SKM-1 treated with dmso at 0.1 percent for 144 hours (cell line): ENCODE measurements at regions not wholly inside any gene's neighbourhood (a gene's known extent, or its start where the extent isn't known, plus 50 kb on each side); places are given as distances from the start of the nearest gene placed in this dataset.
"Not testable (repeated sequence)": the region's sequence is repeated elsewhere in the genome, so short reads cannot be mapped to it uniquely, and the experiment has no call there.

Experiments
- DNase-seq: peaks from one replicate; lab custom pipeline; 2025; ENCODE audit not compliant: unreplicated experiment; lab: John Stamatoyannopoulos, UW

DNA sequence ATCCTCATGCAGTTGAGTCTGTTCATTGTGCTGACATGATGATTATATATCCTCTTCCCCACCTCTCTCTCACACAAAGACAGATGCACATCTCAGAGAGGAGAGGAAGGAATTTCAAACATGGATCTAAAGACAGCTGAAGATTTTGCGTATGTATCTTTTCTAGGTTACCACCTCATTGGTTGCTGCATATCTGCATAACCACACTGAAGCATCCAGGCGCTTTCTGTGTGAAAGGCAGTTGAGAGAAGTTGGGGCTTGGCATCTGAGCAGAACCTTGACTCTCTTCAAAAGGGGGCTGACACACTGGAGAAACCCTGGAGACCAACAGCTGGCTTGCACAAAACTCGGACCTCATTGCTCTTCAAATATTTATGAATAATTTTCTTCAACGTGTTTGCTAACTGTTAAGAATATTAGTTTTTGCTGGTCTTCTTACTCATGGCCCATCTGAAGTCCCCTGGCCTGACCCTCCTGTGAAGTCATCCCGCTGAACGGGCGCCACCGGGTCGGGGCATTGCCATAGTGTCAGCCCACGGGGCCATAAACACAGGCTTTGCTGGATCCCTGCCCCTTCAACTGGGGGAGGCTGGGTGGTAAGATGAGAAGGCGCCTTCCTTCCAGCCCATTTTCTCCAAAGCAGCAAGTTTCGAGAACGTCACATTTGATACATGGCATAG lies 593.2 kb upstream of the CLINT1 start:
- DNase-seq, result no peak

DNA sequence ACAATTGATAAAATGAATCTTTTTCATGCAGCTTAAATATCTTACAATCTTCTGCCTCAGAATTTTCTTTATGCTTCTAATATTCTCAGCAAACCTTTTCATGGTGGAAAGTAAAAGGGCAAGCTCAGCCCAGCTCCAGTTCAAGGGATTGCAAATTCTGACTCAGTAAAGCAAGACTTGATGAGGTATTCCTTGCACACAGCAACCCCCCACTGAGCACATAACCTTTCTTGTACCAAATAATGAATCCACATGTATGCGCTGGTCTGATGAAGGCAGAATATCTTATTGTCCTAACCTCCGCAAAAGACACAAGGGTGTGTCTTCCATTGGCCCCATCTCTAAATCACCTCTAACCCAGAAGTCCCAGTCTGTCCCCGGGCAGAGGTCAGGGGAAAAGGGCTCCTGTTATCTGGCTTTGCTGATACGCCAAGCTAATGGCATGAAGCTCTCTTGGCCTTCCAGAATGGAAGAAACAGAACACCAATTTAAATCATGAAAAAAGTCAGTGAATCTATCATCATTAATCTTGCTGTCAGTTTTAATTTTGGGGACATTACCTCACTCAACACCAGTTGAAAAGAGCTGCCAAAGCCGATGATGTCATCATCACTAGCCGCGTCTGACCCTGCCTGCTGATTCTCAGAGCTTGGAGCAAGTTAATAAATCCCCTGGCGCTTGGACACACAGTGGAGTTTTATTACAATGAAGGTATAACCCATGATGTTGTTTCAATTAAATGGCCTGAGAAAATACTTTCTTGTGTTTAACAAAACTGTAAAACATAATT lies 592.5 kb upstream of the CLINT1 start:
- no peak for DNase-seq

DNA sequence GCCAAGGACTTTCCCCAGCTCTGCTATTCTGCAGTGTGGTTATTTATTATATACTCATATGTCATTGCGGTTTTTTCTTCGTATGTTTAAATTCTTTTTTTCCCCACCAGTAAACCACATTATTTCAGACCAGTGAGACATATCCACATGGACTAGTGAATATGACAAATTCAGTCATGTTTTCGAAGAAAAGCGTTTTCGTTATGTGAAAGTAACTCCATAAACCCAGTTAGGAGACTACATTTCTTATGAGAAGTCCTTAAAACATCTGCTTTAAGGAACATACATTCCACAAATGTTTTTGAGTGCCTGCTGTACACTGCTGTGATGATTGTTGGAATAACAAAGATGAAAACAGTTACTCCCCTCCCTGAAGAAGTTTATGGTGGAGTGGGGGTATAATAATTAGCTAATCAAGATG lies 591.8 kb upstream of the CLINT1 start:
- DNase-seq, result no peak

DNA sequence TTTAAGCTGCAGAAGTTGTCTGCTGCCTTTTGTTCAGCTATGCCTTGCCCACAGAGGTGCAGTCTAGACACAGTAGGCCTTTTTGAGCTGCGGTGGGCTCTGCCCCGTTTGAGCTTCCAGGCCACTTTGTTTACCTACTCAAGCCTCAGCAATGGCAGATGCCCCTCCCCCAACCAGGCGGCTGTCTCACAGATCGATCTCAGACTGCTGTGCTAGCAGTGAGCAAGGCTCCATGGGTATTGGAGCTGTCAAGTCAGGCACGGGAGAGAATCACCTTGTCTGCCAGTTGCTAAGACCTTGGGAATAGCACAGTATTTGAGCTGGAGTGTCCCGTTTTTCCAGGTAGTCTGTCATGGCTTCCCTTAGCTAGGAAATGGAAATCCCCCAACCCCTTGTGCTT lies 587.8 kb upstream of the CLINT1 start:
- not testable (repeated sequence) for DNase-seq

DNA sequence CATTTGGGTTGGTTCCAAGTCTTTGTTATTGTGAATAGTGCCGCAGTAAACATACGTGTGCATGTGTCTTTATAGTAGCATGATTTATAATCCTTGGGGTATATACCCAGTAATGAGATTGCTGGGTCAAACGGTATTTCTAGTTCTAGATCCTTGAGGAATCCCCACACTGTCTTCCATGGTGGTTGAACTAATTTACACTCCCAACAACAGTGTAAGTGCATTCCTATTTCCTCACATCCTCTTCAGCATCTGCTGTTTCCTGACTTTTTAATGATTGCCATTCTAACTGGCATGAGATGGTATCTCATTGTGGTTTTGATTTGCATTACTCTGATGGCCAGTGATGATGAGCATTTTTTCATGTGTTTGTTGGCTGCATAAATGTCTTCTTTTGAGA lies 580.3 kb upstream of the CLINT1 start:
- not testable (repeated sequence) for DNase-seq

DNA sequence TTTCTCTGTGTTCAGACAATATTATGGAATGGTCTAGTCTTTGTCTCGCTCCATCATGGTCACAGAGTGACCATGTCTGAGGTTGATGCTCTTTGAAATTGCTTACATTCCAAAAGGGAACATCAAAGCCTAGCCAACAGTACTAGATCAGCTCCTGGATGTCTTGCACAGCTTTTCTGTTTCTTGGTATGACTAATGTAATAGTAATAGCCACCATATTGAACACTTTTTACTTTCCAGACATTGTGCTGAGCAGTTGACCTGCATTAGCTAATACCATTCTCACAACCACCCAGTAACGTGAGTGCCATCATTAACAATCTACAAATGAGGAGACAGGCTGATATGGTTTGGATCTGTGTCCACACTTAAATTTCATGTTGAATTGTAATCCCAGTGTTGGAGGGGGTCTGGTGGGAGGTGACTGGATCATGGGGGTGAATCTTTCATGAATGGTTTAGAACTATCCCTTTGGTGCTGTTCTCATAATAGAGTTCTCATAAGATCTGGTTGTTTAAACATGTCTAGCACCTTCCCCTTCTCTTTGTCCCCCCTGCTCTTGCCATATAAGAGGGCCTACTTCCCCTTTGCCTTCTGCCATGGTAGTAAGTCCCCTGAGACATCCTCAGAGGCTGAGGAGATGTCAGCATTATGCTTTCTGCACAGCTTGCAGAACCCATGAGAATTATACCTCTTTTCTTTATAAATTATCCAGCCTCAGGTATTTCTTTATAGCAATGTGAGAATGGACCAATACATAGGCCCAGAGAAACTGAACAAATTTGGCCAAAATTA lies 577.5 kb upstream of the CLINT1 start:
- peak; percentile 33 for DNase-seq

DNA sequence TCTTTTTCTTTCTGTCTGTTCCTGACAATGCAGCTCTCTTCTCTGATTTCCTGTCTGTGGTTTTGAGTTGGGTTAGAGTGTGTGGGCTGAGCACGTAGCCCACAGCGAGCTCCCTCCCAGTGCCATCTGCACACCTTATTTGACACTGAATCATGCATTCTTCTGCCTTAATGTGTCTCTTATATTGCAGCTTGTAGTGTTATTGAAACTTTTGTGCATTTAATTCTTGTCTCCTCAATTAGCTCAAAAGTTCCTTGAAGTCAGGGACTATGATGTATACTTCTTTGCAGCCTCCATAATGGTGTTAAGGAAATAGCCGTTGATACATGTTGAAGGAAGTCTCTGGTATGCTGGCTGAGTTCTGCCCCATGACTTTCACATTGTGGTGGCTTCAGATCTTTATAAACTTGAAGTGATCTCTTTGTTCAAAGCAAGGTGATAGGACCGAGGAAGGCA lies 576.2 kb upstream of the CLINT1 start:
- DNase-seq, result peak; percentile 14

DNA sequence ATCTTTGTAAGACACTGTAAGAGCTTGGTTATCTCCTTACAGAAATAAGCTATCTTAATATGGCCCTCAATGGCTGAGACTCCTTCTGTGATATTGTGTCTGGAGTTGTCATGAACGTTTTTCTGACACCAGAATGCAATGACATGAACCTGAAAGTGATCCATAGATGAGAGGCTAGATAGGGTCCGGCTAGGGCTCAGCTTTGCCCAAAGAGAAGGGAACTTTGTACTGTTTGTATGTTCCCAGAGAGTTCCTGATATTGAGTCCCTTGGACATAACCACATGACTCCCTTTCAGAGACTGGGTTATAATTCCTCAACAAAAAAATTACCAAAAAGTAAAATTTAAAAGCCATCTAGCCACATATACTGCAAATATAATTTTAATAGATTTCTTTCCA lies 575.8 kb upstream of the CLINT1 start:
- DNase-seq, result no peak

DNA sequence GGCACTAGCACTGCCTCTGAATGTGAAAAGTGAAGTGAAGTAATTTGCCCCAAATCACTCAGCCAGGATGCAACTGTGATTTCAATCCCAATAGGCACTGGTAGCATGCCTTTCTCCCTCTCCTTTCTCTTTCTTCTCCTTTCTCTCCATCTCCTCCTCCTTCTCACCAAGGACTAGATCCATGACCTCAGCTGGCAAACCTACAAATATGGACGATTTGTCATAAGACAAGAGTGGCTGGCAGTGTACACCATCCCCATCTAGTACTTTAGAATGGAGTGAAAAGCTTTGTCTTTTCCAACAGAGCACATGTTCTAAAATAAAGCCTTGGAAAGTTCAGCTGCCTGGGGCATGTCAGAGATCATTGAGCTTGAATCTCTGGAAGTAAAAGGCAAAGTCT lies 574.7 kb upstream of the CLINT1 start:
- no peak for DNase-seq

DNA sequence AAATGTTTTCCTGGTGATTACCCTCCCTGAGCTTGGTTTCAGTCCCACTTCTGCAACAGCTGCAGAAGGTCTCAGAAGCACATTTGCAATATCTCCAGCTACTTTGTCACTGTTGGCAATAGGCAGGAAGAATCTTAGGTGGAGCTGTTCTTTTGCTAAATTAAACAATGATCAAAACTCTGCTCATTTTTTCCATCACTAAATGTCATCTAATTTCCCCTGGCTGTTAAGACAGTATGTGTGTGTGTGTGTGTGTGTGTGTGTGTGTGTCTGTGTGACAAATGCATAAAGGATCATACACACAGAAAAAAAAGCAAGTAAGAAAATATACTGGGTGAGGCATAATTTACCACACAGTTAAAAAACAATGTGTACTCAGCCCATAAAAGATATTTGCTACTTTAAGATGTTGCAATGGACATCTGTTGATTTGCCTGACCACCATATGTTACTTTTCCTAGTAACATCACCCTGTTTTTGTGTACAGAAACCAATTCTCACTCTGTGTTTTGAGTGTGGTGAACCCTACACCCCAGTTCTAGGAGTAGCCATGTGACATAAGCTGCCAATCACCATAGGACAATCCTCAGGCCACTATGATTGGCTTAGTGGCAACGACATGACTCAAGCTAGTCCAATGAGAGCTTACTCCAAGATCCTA lies 572.6 kb upstream of the CLINT1 start:
- no peak for DNase-seq

DNA sequence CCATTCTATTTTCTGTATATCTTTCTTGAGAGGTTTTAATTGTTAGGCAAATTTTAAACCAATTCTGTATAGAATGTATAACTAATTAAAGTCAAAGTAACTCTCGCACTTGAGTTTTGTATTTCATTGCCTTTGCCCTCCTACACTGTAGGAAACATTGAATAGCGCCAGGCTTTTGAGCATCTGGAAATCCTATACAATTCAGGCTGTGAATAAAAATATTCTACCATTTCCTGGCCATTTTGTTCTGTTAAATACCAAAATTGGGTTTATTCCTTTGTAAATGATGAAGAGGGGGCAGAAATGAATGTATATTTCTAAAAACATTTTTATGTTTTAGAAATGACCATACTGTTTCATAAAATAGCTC lies 571.8 kb upstream of the CLINT1 start:
- no peak for DNase-seq

DNA sequence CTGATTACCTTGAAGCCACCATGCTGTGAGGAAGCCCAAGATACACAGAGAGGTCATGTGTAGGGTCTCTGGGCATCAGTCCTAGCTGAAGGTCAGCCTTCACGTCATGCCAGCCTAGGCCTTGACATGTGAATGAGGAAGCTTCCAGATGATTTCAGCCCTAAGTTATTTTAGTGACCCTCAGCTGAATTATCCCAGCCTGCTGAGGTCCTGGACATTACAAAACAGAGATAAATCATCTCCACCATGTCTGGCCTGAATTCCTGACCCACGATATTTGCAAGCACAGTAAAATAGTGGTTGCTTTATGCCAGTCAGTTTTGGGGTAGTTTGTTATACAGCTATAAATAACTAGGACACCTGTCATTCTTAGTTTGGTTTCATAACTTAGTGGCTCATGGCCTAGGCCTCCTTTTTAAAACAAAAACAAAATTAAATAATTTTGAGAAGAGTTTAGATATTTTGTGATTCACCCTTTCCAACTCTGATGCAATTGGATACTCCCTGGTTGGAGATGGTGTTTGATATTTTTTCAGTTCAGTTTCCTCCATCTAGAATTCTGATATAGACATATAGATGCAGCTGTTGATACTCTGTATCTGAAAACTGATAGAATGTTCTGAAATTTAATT lies 571.3 kb upstream of the CLINT1 start:
- no peak for DNase-seq

DNA sequence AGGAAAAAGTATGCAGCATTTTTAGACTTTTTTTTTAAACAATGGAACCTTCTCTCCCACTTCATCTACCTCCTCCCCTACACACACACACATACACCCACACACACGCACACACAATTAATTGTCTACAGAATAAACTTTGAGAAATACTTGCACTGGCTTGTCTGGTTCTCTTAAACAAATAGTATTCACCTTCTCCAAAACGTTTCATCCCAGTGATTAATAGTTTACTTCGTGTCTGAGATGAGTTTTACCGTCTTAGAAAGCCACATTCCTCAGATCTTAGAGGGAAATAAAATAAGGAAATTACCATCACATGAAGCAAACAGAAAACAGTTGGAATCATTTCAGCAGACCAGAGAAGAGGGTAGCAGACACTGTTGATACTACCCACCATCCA lies 570.6 kb upstream of the CLINT1 start:
- no peak for DNase-seq

DNA sequence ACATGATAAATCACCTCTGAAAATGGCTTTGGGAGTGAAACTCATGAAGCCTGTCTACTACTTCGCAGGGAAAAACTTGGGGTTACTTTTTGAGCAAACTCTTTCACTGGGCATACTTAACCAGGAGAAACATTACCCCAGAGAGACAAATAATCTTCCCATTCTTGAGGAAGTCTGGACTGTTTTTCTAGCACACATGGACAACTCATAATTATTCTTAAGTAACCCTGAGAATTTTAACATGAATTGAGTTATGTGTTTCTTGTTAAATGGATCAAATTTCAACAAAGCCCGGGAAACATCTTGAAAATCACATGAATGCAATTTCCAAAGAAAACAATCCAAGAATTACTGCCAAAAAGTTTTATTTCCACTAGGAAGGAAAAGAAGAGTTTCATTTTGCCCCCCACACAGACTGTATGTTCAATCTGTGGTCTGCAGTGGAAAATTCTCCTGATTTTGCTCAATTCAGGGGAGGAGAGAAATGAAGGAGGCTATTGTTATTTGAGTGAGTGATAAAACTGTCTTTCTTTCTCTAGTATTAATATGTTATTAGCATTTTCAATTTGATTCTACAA lies 564.8 kb upstream of the CLINT1 start:
- no peak for DNase-seq

DNA sequence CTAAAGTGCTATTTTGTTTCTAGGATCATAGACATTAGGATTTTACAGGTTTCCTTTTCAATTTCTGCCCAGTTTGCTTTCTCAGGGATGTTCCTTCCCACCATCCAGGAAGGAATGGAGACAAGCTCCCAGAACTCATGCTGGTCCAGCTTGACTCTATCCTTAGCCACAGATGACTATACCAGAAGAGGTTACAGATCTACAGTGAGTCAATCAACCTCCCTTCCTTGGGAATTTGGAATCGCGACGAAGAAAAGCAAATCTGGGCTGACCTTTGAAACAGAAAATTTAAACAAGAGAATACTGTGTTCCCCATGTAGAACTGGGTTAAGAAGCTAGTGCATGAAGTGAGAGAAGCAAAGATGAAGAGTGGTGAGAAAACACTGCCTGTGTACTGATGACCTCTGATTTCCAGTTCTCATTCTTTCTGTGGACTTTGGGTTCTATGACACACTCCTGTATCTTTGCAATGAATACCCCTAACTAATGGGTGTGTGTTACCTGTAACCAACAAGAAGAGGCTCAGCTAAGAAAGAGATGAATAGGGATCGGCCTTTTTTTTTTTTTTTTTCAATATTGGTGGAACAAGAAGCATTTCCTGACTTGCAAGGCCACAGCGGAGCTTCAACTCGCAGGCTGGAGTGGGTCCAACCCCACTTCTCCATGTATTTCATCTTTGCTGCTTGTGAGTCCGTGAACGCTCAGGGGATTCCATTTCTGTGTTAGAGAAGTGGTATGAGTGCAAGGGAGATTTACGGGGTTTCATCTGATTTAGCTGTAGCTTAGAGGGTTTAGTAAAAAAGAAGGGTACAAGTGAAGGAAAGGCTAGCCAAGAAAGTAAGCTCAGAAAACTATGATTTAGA lies 563.9 kb upstream of the CLINT1 start:
- DNase-seq, result no peak

DNA sequence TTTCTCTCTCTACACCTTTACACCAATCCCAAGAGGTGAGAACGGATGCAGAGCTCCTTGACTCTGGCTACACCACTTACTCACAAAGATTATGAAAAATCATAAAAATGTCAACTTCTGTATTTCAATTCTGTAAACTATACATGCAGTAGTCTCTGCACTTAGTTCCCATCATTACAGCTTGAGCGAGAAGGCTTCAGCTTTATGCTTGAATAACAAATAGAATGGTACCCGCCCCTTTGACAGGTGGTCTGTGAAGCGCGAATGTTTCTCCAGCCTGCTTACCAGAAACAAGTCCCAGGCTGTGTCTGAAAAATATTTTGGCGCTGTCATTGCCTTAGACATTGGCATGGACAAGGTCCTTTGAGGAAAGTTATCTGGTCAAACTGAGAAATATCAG lies 562.4 kb upstream of the CLINT1 start:
- no peak for DNase-seq

DNA sequence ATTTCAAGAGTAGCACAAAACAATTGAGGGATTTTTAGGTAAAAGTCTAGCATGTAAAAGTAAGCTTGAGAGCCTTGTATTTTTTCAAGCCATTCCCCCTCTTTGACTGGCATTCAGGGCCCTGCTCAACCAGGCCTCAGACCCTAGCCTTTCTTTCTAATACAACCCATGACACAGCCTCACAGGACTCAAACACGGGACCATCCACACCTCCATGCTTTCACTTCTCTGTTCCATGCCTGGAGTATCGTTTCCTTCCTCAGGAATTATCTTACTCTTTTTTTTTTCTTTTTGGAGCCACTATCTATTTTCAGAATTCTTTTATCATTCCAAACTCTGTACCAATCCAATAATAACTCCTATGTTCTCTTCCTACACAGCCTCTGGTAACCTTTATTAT lies 560.2 kb upstream of the CLINT1 start:
- DNase-seq, result no peak

DNA sequence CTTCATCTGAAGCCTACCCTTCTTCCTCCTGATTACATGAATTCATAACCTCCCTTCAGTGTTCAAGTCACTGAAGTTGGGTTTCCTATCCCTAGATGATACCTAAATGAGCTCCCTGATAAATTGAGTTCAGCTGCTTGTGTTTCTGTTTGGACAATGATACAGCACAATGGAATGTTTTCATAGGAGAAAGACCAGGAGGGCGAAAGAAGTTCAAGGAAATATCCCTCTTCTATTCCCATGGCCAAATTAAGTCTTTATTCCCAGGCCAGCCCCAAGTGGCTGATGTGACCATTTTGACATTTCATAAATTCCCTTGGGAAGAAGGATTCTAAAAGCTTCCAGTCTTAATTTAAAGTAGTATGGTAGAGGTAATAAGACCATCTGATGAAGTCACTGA lies 555.8 kb upstream of the CLINT1 start:
- no peak for DNase-seq

DNA sequence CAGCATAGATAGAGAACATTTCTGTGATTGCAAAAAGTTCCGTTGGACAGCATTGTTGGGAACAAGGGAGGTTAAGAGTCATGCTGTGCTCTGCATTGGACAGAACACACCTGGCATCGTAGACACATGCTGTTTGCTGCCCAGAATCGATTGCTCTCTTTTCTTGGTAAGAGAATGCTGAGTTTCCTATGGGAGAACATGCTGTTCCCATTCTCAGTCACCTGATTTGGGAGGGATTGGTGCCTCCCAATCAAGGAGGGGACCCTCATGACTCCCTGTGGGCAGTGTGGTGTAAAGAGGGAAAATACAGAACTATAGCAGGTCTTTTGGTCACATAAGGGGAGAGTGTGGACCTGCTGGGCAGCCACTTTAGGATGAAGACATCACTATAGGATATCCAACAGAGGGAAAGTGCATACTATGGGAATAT lies 555.4 kb upstream of the CLINT1 start:
- DNase-seq, result no peak
